HG03108 (cell line): ENCODE measurements at regions not wholly inside any gene's neighbourhood (a gene's known extent, or its start where the extent isn't known, plus 50 kb on each side); places are given as distances from the start of the nearest gene placed in this dataset.

Experiments used
- ATAC-seq: cut with Tn5 transposase; IDR thresholded peaks from one replicate; pipeline ENCODE4 v1.9.1; 2021; ENCODE audit warnings: moderate library complexity; ENCODE audit not compliant: unreplicated experiment

GRCh38 chr4:3654036-3654807, 112.0 kb upstream of the ADRA2C start:
- no peak for ATAC-seq

GRCh38 chr4:3652586-3652985, 113.6 kb upstream of the ADRA2C start:
- ATAC-seq: no peak

GRCh38 chr4:3651267-3651845, 114.8 kb upstream of the ADRA2C start:
- ATAC-seq: no peak

GRCh38 chr4:3649491-3649890, 116.7 kb upstream of the ADRA2C start:
- ATAC-seq: no peak

GRCh38 chr4:3648731-3649130, 116.5 kb upstream of the LRPAP1 start:
- no peak for ATAC-seq

- no peak for ATAC-seq
Measured at GRCh38 chr4:3648195-3648594, 116.0 kb upstream of the LRPAP1 start.

GRCh38 chr4:3647421-3647820, 115.2 kb upstream of the LRPAP1 start:
- ATAC-seq: no peak

GRCh38 chr4:3645711-3646679, 113.8 kb upstream of the LRPAP1 start:
- ATAC-seq: no peak

- ATAC-seq: no peak
Measured at GRCh38 chr4:3644849-3645627, 112.8 kb upstream of the LRPAP1 start.

- ATAC-seq: no peak
Measured at GRCh38 chr4:3643518-3644433, 111.6 kb upstream of the LRPAP1 start.

GRCh38 chr4:3642806-3643517, 110.7 kb upstream of the LRPAP1 start:
- ATAC-seq: no peak

GRCh38 chr4:3642056-3642630, 109.9 kb upstream of the LRPAP1 start:
- ATAC-seq: no peak

GRCh38 chr4:3641501-3641900, 109.3 kb upstream of the LRPAP1 start:
- ATAC-seq: no peak

GRCh38 chr4:3640587-3640962, 108.4 kb upstream of the LRPAP1 start:
- ATAC-seq: no peak

GRCh38 chr4:3639613-3640586, 107.7 kb upstream of the LRPAP1 start:
- no peak for ATAC-seq

- ATAC-seq: no peak
Measured at GRCh38 chr4:3638080-3638795, 106.0 kb upstream of the LRPAP1 start.
